H9 (cell line): ENCODE measurements at regions not wholly inside any gene's neighbourhood (a gene's known extent, or its start where the extent isn't known, plus 50 kb on each side); places are given as distances from the start of the nearest gene placed in this dataset.

ENCODE experiments used
- DNase-seq: peaks from one replicate; pipeline ENCODE4 v3.0.0-alpha.2; 2017
- H2AFZ ChIP-seq: one replicate; pipeline ENCODE4 v1.6.1; 2013; ENCODE audit warnings: mild to moderate bottlenecking, low read length, control low read depth, moderate library complexity
- H2AK5ac ChIP-seq: 2 replicates; pipeline ENCODE4 v1.6.1; 2013; ENCODE audit warnings: low read length, control low read depth, mixed read lengths; ENCODE audit not compliant: insufficient read length
- H2BK120ac ChIP-seq: one replicate; pipeline ENCODE4 v1.6.1; 2013; ENCODE audit warnings: low read depth, mild to moderate bottlenecking, low read length, control low read depth, inconsistent platforms; ENCODE audit not compliant: poor library complexity, severe bottlenecking
- H2BK12ac ChIP-seq: 2 replicates; pipeline ENCODE4 v1.6.1; 2013; ENCODE audit warnings: low read length, control low read depth, mixed read lengths, low read depth; ENCODE audit not compliant: insufficient read length
- H2BK15ac ChIP-seq: 2 replicates; pipeline ENCODE4 v1.6.1; 2013; ENCODE audit warnings: low read depth, low read length, control low read depth
- H2BK20ac ChIP-seq: one replicate; pipeline ENCODE4 v1.6.1; 2013; ENCODE audit warnings: low read depth, mild to moderate bottlenecking, low read length, control low read depth, inconsistent platforms; ENCODE audit not compliant: poor library complexity, severe bottlenecking
- H2BK5ac ChIP-seq: 2 replicates; pipeline ENCODE4 v1.6.1; 2013; ENCODE audit warnings: low read length, control low read depth, mixed read lengths; ENCODE audit not compliant: insufficient read length
- H3K14ac ChIP-seq: 2 replicates; pipeline ENCODE4 v1.6.1; 2013; ENCODE audit warnings: low read length, control low read depth; ENCODE audit not compliant: insufficient read depth
- H3K18ac ChIP-seq: 2 replicates; pipeline ENCODE4 v1.6.1; 2013; ENCODE audit warnings: low read depth, mild to moderate bottlenecking, mixed read lengths, low read length, control low read depth; ENCODE audit not compliant: insufficient read length
- H3K23ac ChIP-seq: 2 replicates; pipeline ENCODE4 v1.6.1; 2013; ENCODE audit warnings: low read length, control low read depth, mixed read lengths, low read depth; ENCODE audit not compliant: insufficient read length
- H3K23me2 ChIP-seq: 2 replicates; pipeline ENCODE4 v1.6.1; 2013; ENCODE audit warnings: low read depth, mild to moderate bottlenecking, mixed read lengths, low read length, control low read depth; ENCODE audit not compliant: insufficient read length, poor library complexity, severe bottlenecking
- H3K27ac ChIP-seq: 2 replicates; pipeline ENCODE4 v1.5.1; 2013; ENCODE audit warnings: low read length, control low read depth, mixed read lengths, low read depth; ENCODE audit not compliant: insufficient read length
- H3K27me3 ChIP-seq: 2 replicates; pipeline ENCODE4 v1.6.1; 2013; ENCODE audit warnings: low read length, control low read depth, inconsistent platforms; ENCODE audit not compliant: insufficient read depth
- H3K4ac ChIP-seq: 2 replicates; pipeline ENCODE4 v1.6.1; 2013; ENCODE audit warnings: low read depth, mild to moderate bottlenecking, control low read depth, inconsistent platforms, low read length, moderate library complexity
- H3K4me1 ChIP-seq: 2 replicates; pipeline ENCODE4 v1.6.1; 2013; ENCODE audit warnings: low read length, control low read depth, inconsistent platforms; ENCODE audit not compliant: insufficient read depth
- H3K4me2 ChIP-seq: 2 replicates; pipeline ENCODE4 v1.6.1; 2013; ENCODE audit warnings: low read length, control low read depth, mixed read lengths; ENCODE audit not compliant: insufficient read length, insufficient read depth
- H3K56ac ChIP-seq: 2 replicates; pipeline ENCODE4 v1.6.1; 2013; ENCODE audit warnings: low read depth, mild to moderate bottlenecking, mixed read lengths, low read length, control low read depth; ENCODE audit not compliant: insufficient read length
- H3K79me1 ChIP-seq: 2 replicates; pipeline ENCODE4 v1.6.1; 2013; ENCODE audit warnings: low read depth, mild to moderate bottlenecking, moderate library complexity, low read length, control low read depth, inconsistent platforms; ENCODE audit not compliant: insufficient read depth, poor library complexity, severe bottlenecking
- H3K79me2 ChIP-seq: 2 replicates; pipeline ENCODE4 v1.6.1; 2013; ENCODE audit warnings: low read length, control low read depth, inconsistent platforms; ENCODE audit not compliant: insufficient read depth
- H3K9ac ChIP-seq: 2 replicates; pipeline ENCODE4 v1.6.1; 2013; ENCODE audit warnings: low read length, control low read depth, mixed read lengths; ENCODE audit not compliant: insufficient read length; ENCODE audit errors: extremely low read depth
- H3K9me3 ChIP-seq: one replicate; pipeline ENCODE4 v1.6.1; 2013; ENCODE audit warnings: low read depth, low read length, inconsistent platforms; ENCODE audit not compliant: control insufficient read depth
- H3T11ph ChIP-seq: one replicate; pipeline ENCODE4 v1.6.1; 2013; ENCODE audit warnings: mild to moderate bottlenecking, low read length, control low read depth, inconsistent platforms
- H4K20me1 ChIP-seq: one replicate; pipeline ENCODE4 v1.6.1; 2013; ENCODE audit not compliant: control insufficient read depth, insufficient read length, insufficient read depth
- H4K5ac ChIP-seq: 2 replicates; pipeline ENCODE4 v1.6.1; 2013; ENCODE audit warnings: low read depth, mild to moderate bottlenecking, mixed read lengths, low read length, control low read depth; ENCODE audit not compliant: insufficient read length
- H4K8ac ChIP-seq: replicated peaks from 2 replicates; pipeline ENCODE4 v1.6.1; 2013; ENCODE audit warnings: low read length, control low read depth, mixed read lengths, low read depth; ENCODE audit not compliant: insufficient read length
- H4K91ac ChIP-seq: 2 replicates; pipeline ENCODE4 v1.6.1; 2013; ENCODE audit warnings: low read depth, mild to moderate bottlenecking, moderate library complexity, mixed read lengths, low read length, control low read depth; ENCODE audit not compliant: insufficient read length
- H3K27ac Mint-ChIP-seq, 3 experiments: 2 replicates in 2 of 3; 3 replicates in 1 of 3; pipeline ENCODE4 v1.8.0; 2020 to 2021; ENCODE audit warnings: mixed read lengths in 3 of 3, mild to moderate bottlenecking in 1 of 3, moderate library complexity in 1 of 3
- H3K27me3 Mint-ChIP-seq: 2 replicates; pipeline ENCODE4 v1.8.0; 2021; ENCODE audit warnings: low read depth, mild to moderate bottlenecking, moderate library complexity, mixed read lengths
- H3K36me3 Mint-ChIP-seq, 3 experiments: 2 replicates in 2 of 3; 3 replicates in 1 of 3; pipeline ENCODE4 v1.8.0; 2020 to 2021; ENCODE audit warnings: low read depth in 3 of 3, mixed read lengths in 3 of 3; ENCODE audit not compliant: insufficient read depth in 1 of 3
- H3K4me1 Mint-ChIP-seq, 2 experiments: 2 replicates each; pipeline ENCODE4 v1.8.0; 2020; ENCODE audit warnings: mixed read lengths in 2 of 2
- H3K4me3 Mint-ChIP-seq, 2 experiments: 2 replicates in 1 of 2; 3 replicates in 1 of 2; pipeline ENCODE4 v1.8.0; 2020 to 2021; ENCODE audit warnings: mild to moderate bottlenecking in 2 of 2, mixed read lengths in 2 of 2, moderate library complexity in 1 of 2
- H3K9me3 Mint-ChIP-seq, 2 experiments: 2 replicates in 1 of 2; 3 replicates in 1 of 2; pipeline ENCODE4 v1.8.0; 2020; ENCODE audit warnings: mild to moderate bottlenecking in 2 of 2, mixed read lengths in 2 of 2, moderate library complexity in 1 of 2
- WGBS: extraction: QIAGEN DNeasy Blood & Tissue Kit; methylation state at CpG from one replicate; pipeline ENCODE4 v1.1.7; 2013; ENCODE audit warnings: missing lambda C conversion rate, low lambda C conversion rate, mixed read lengths; ENCODE audit not compliant: insufficient read length; ENCODE audit errors: extremely low coverage; 5-methylcytosine and 5-hydroxymethylcytosine counted together
- TF ChIP-seq, protein P1 (sequence below): fragments of 200-600 bp; sonication (generic); conservative IDR thresholded peaks from 3 replicates; pipeline ENCODE4 v1.8.0; 2021; ENCODE audit warnings: antibody characterized with exemption, mild to moderate bottlenecking

DNA sequence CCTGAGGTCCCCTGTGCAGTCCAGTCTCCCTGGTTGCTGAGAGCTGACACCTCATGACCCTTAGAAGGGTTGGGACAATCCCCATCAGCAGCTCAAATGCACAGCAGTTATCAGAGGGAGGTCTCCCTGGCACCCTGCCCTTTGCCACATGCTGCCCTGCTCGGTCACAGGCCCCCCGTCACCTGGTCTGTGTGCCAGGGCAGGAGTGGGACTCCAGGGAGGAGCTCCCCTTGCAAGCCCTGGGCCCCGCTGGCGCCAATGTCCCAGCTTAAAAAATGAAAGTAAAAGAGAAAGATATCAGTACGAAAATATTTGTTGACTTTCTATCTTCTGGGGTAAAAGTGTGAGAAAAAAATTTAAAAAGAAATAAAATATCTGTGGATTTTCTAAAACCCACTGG lies 68.1 kb upstream of the SLC22A16 start:
- WGBS, result 100% methylated on average over 1 of the region's 5 CpGs

More for the DNA sequence above, 68.1 kb upstream of the SLC22A16 start:
- no peak overlapping the region for H3K4me2 ChIP-seq
- H3K9me3 ChIP-seq, result no peaks in the 10 kb centered on the region
- no peak overlapping the region for H3K4ac ChIP-seq
- no peak overlapping the region for H3K27ac ChIP-seq
- H4K8ac ChIP-seq, result no peak overlapping the region
- H2AFZ ChIP-seq, result no peak overlapping the region
- H3K4me1 ChIP-seq, result no peaks in the 10 kb centered on the region
- no peak overlapping the region for H2BK5ac ChIP-seq
- no peak overlapping the region for H3K4me3 Mint-ChIP-seq
- H3K27me3 Mint-ChIP-seq, result peaks cover 2% of the 10 kb centered on the region; the same call in 1 of the 2 replicates
- no peak overlapping the region for H4K5ac ChIP-seq
- TF ChIP-seq, protein P1, sequence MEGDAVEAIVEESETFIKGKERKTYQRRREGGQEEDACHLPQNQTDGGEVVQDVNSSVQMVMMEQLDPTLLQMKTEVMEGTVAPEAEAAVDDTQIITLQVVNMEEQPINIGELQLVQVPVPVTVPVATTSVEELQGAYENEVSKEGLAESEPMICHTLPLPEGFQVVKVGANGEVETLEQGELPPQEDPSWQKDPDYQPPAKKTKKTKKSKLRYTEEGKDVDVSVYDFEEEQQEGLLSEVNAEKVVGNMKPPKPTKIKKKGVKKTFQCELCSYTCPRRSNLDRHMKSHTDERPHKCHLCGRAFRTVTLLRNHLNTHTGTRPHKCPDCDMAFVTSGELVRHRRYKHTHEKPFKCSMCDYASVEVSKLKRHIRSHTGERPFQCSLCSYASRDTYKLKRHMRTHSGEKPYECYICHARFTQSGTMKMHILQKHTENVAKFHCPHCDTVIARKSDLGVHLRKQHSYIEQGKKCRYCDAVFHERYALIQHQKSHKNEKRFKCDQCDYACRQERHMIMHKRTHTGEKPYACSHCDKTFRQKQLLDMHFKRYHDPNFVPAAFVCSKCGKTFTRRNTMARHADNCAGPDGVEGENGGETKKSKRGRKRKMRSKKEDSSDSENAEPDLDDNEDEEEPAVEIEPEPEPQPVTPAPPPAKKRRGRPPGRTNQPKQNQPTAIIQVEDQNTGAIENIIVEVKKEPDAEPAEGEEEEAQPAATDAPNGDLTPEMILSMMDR, result no peak
- H2BK20ac ChIP-seq, result no peak overlapping the region
- H3K27me3 ChIP-seq, result no peaks in the 10 kb centered on the region
- no peak overlapping the region for H3K18ac ChIP-seq
- H3K27ac Mint-ChIP-seq, result no peak overlapping the region
- no peaks in the 10 kb centered on the region for H3K79me1 ChIP-seq
- H3K4me1 Mint-ChIP-seq, result peaks cover 4 to 10% of the 10 kb centered on the region in 2 experiments; a peak in 3 of 4 replicates
- no peak overlapping the region for H3K23ac ChIP-seq
- no peak overlapping the region for H2BK120ac ChIP-seq
- H3K23me2 ChIP-seq, result no peaks in the 10 kb centered on the region
- H3K79me2 ChIP-seq, result no peaks in the 10 kb centered on the region
- no peak overlapping the region for H3K56ac ChIP-seq
- no peak for DNase-seq
- H4K91ac ChIP-seq, result no peak overlapping the region
- peaks cover 15 to 20% of the 10 kb centered on the region in 2 experiments for H3K9me3 Mint-ChIP-seq
- H2BK12ac ChIP-seq, result no peak overlapping the region
- H2AK5ac ChIP-seq, result no peak overlapping the region
- no peak overlapping the region for H3T11ph ChIP-seq
- peaks cover 3 to 10% (median 7%) of the 10 kb centered on the region in 3 experiments for H3K36me3 Mint-ChIP-seq
- no peak overlapping the region for H3K14ac ChIP-seq
- no peak overlapping the region for H2BK15ac ChIP-seq
- no peak overlapping the region for H3K9ac ChIP-seq
- H4K20me1 ChIP-seq, result no peaks in the 10 kb centered on the region
